ENCODE measurements at regions not wholly inside any gene's neighbourhood (a gene's known extent, or its start where the extent isn't known, plus 50 kb on each side); places are given as distances from the start of the nearest gene placed in this dataset.
A peak's percentile ranks its signal among the peaks of the same experiment; 100 is the strongest.

GRCh38 chr2:234835738-234836137 is 116.1 kb upstream of the SH3BP4 start:
- no peak for DNase-seq (ENCODE audit: low spot score)

GRCh38 chr2:234834228-234834923 is 117.4 kb upstream of the SH3BP4 start:
- DNase-seq (ENCODE audit: low spot score), result no peak

- no peak for DNase-seq (ENCODE audit: low spot score)
These were observed 121.0 kb upstream of the SH3BP4 start for GRCh38 chr2:234830853-234831252.

GRCh38 chr2:234829074-234829455 is 122.8 kb upstream of the SH3BP4 start:
- DNase-seq (ENCODE audit: low spot score), result no peak

GRCh38 chr2:234828382-234829073 is 123.3 kb upstream of the SH3BP4 start:
- DNase-seq (ENCODE audit: low spot score), result no peak

- no peak for DNase-seq (ENCODE audit: low spot score)
These were observed 124.5 kb upstream of the SH3BP4 start for GRCh38 chr2:234827096-234827860.

- no peak for DNase-seq (ENCODE audit: low spot score)
These were observed 125.1 kb upstream of the SH3BP4 start for GRCh38 chr2:234826681-234827080.

GRCh38 chr2:234825616-234826015 is 126.2 kb upstream of the SH3BP4 start:
- no peak for DNase-seq (ENCODE audit: low spot score)

- DNase-seq (ENCODE audit: low spot score), result peak; percentile 94
These were observed 127.9 kb upstream of the SH3BP4 start for GRCh38 chr2:234823877-234824376.

- no peak for DNase-seq (ENCODE audit: low spot score)
These were observed 128.5 kb upstream of the SH3BP4 start for GRCh38 chr2:234823196-234823876.

- peak; percentile 32 for DNase-seq (ENCODE audit: low spot score)
These were observed 129.8 kb upstream of the SH3BP4 start for GRCh38 chr2:234821946-234822475.

- no peak for DNase-seq (ENCODE audit: low spot score)
These were observed 132.9 kb upstream of the SH3BP4 start for GRCh38 chr2:234818937-234819336.

GRCh38 chr2:234816491-234816890 is 135.3 kb upstream of the SH3BP4 start:
- no peak for DNase-seq (ENCODE audit: low spot score)

GRCh38 chr2:234816056-234816455 is 135.8 kb upstream of the SH3BP4 start:
- no peak for DNase-seq (ENCODE audit: low spot score)

- DNase-seq (ENCODE audit: low spot score), result no peak
These were observed 137.4 kb upstream of the SH3BP4 start for GRCh38 chr2:234814374-234814773.

- DNase-seq (ENCODE audit: low spot score), result no peak
These were observed 139.0 kb upstream of the SH3BP4 start for GRCh38 chr2:234812851-234813250.

GRCh38 chr2:234808907-234809306 is 142.9 kb upstream of the SH3BP4 start:
- no peak for DNase-seq (ENCODE audit: low spot score)

- DNase-seq (ENCODE audit: low spot score), result no peak
These were observed 145.0 kb upstream of the SH3BP4 start for GRCh38 chr2:234806818-234807217.

GRCh38 chr2:234805836-234806235 is 146.0 kb upstream of the SH3BP4 start:
- no peak for DNase-seq (ENCODE audit: low spot score)

- DNase-seq (ENCODE audit: low spot score), result no peak
These were observed 147.1 kb upstream of the SH3BP4 start for GRCh38 chr2:234804704-234805103.

- no peak for DNase-seq (ENCODE audit: low spot score)
These were observed 149.0 kb upstream of the SH3BP4 start for GRCh38 chr2:234802845-234803171.
